Colon (tissue), 2 donors: ENCODE measurements at regions not wholly inside any gene's neighbourhood (a gene's known extent, or its start where the extent isn't known, plus 50 kb on each side); places are given as distances from the start of the nearest gene placed in this dataset.
"Not testable (repeated sequence)": the region's sequence is repeated elsewhere in the genome, so short reads cannot be mapped to it uniquely, and the experiment has no call there.

Experiments used
- FAIRE-seq: peaks from 2 replicates; lab custom pipeline; 2012; peaks lifted over from hg19 to GRCh38; lab: Jason Lieb, UNC
- donor health status: control.
- donor health status: control.

DNA sequence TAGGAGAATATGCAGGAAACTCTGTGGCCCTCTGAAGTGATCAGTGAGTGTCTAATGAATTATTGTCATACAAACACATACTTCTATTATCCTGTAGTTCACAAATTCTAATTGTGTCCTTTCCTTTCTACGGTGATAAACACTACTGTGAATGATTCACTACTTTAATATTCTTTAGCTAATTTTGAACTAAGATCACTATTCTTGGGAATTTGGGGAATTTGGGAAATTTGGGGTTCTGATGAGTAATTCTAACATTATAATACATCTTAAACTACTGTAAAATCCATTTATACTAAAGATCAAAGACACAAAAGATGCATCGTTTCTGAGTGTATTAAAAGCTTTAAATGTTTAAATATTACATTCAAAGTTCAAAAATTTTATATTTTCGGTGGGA is 1287.2 kb upstream of the CITED2 start:
- no peak for FAIRE-seq

DNA sequence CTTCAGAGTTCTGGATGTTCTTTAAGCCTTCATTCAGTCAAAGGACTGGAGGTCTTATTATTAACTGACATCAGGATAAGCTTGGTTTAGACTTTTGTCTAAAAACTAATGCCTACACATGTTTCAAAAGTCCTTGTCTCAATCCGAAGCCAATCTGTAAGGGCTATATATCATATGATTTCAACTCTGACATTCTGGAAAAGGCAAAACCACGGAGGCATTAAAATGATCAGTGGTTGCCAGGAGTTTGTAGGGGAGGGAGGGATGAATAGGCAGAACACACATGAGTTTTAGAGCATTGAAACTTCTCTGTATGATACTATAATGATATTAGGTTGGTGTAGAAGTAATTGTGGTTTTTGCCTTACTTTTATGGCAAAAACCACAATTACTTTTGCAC is 1285.8 kb upstream of the CITED2 start:
- no peak for FAIRE-seq

DNA sequence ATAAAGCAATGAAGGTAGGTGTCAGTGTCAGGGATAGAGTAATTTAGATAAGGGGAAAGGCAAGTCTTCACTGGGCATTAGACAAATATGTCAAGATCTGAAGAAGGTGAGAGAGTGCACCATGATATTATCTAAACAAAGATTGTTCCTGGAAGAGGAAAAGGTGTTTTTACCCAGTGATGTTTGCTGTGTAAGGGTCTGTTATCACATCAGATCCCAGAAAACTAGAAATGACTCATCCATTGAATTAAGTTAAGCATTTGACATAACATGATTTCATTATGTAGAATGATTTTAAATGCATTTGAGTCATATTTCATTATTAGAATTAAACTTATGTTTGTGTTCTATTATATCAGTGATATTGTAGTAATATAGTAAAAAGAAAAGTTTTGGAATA is 1279.5 kb upstream of the CITED2 start:
- no peak for FAIRE-seq

DNA sequence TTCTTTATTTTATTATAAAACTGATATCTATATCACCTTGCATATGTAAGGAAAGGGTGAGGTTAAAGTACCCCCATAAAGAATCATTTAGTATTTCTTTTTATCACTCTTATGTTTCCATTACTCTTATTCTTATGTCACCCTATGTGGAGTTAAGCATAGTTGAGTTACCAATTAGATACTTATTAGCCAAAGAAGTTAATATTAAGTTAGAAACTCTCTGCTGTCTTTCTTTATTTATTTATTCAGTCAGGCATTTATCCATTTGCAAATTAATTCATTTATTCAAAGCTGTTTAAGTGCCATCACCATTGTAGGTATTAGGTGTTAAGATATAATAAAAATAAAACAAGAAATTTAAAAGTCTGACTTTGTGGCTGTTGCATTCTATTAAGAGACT is 1279.1 kb upstream of the CITED2 start:
- FAIRE-seq = no peak

DNA sequence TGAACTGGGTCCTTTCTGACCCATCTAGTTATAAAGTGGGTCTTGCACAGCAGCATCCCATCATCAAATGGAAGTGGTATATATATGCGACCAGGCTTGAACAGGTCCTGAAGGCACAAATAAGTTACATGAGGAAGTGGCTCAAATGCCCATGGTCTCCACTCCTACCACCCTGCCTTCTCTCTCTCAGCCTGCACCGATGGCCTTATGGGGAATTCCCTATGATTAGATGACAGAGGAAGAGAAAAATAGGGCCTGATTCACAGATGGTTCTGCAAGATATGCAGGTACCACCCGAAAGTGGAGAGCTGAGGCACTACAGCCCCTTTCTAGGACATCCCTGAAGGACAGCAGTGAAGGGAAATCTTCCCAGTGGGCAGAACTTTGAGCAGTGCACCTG is 1275.1 kb upstream of the CITED2 start:
- not testable (repeated sequence) for FAIRE-seq

DNA sequence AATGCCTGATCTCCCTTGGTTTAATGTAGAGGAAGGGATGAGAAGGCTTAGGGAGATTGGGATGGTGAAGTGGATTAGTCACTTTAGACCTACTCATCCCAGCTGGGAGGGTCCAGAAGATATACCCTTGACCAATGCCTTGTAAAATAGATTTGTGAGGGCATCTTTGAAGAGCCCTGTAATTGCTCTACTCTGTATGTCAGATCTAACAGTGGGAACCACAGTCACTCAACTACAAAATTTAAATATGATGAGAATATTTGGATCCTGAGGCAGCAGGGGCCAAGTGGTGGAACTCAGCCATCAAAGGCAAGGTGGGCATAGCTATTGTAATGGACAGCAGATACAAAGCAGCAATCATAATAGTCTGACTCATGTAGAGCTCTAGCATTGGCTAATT is 1272.9 kb upstream of the CITED2 start:
- FAIRE-seq = not testable (repeated sequence)

DNA sequence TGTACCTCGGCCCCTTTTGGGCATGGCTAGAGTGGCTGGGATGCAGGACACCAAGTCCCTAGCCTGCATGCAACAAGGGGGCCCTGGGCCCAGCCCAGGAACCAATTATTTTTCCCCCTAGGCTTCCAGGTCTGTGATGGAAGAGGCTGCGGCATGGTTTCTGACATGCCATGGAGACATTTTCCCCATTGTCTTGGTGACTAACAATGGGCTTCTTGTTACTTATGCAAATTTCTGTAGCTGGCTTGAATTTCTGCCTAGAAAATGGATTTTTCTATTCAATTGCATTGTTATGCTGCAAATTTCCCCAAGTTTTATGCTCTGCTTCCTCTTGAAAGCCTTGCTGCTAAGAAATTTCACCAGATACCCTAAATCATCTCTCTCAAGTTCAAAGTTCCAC is 1269.6 kb upstream of the CITED2 start:
- no peak for FAIRE-seq

DNA sequence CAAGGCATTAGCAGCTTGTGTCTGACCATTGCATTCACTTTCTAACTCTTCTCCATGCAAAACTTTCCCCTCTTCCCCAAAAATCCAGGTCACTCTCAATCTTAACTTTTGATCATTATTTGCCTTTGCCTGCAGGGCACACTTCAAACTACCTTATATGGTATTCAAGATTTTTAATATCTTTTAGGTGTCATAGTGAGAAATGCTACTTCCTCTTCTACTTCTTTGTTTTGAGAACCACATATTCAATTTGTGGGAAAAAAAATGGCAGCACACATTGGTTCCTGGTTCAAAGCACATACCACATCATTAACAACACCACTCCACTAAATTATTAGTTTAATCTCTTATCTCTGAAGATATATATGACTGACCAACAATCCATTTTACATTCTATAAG is 1267.0 kb upstream of the CITED2 start:
- no peak for FAIRE-seq

DNA sequence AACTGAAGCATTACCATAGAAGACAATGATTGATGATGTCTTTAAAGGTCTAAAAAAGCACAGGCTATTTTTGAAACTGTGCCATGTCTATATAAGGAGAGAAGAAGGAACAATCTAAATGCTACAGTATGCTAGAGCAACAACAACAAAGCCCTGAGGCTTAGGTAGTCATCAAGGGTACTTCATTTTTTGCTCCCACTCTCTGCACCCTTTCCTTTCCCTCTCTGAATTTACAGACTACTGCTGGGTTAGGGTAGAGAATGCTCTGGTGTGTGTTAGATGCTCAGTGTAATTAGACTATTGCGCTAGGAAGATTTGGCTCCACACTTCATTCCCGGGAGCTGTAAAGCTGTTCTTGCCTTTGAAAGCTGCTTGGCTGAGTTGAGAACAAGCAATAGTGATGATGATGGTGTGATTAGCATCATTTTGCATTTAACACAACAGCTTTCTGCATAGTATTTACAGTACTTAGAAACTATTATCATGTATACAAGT is 1262.5 kb upstream of the CITED2 start:
- no peak for FAIRE-seq

DNA sequence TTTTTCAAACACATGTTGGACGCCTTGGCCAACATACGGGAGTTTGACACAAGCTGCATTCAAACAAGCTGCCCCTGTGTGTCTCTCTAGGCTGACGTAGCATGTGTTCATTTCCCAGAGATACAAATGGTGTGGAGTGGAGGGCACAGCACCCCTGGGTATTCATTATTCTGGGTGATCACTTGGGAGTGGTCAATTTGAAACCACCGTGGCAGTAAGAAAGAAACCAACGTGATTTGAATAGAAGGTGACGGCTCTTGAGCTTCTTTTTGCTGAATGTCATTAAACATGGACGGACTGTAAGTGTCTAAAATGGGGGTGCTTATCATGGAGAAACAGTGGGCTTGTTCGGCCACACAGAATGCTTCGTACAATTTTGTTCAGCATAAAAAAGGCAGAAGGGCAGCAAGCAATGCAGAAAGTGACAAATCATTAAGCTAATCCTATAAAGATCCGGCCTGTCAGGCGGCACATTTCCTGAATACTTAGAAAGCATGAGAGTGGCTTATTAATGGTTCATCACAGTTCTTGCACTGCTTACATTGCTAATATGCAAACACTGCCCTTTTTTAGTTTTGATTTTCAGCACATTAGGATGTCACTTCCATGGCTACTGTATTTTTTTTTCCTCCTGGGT is 1261.9 kb upstream of the CITED2 start:
- FAIRE-seq = no peak

DNA sequence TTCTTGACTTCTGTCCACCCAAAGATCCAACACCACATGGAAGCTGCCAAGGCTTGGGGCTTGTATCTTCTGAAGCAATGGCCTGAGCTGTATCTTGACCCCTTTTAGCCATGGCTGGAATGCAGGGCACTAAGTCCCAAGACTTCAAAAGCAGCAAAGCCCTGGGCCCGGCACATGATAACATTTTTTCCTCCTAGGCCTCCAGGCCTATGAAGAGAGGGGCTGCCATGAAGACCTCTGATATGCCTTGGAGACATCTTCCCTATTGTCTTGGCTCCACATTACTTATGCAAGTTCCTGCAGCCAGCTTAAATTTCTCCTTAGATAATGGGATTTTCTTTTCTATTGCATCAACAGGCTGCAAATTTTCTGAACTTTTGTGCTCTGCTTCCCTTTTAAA is 1252.6 kb upstream of the CITED2 start:
- no peak for FAIRE-seq

DNA sequence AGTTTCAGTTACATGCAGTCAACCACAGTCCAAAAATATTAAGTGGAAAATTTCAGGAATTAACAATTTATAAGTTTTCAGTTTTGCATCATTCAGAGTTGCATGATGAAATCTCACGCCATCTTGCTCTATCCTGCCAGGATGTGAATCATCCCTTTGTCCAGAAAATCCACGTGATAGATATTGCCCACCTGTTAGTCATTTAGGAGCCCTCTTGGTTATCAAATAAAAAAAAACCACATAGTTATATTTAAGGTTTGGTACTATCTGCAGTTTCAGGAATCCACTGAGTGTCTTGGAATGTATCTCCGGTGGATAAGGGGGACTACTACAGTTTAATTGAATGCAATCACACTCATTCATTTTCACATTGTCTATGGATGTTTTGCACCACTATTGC is 1249.0 kb upstream of the CITED2 start:
- no peak for FAIRE-seq

DNA sequence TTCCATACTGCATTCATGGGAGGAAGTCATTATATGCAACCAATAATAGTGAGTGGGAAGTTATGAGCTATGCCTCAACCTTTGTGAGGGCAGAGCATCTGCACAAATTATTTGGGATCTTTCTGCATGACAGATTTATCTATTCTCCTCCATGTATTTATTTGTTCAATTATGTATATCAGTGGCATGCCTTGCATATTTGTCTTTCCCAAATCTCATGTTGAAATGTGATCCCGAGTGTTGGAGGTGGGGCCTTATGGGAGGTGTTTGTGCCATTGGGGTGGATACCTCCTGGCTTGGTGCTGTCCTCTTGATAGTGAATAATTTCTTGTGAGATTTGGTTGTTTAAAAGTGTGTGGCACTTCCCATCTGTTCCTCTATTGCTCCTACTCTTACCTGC is 1246.0 kb upstream of the CITED2 start:
- FAIRE-seq = no peak

DNA sequence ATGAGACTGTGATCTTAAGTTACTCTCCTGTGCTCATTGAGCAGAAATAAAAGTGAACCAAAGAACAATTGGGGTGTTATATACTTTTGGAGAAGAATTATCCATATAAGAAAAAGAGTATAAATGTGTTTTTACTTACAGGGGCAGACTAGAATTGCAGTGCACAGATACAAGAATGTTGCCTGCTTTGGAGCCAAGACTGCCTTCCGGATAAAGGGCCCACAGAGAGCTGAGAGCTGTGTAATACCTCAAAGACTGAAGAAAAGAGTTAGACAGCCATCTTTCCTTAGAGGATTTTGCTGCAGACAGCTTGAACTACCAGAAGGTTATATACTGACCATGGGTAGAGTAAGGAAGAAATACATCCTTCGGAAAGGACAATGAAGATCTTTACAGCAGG is 1235.5 kb upstream of the CITED2 start:
- no peak for FAIRE-seq

DNA sequence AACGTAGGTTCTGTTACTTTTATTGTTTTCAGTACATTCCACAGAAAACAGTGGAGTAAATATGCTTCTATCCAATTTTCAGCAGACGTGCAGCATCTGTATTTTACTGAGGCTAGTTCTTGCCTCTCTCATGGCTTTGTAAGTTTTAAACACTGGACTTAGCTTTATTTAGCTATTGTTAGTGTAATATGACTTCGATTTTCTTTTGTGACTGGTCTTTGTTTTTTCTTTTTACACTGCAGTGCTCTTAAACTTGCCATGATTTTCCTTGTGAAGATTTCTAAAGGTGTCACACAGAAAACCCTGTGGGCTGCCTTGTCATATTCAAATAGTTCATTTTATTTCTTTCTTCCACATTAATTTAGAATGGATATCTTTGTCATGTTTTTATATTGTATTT is 1234.9 kb upstream of the CITED2 start:
- no peak for FAIRE-seq

DNA sequence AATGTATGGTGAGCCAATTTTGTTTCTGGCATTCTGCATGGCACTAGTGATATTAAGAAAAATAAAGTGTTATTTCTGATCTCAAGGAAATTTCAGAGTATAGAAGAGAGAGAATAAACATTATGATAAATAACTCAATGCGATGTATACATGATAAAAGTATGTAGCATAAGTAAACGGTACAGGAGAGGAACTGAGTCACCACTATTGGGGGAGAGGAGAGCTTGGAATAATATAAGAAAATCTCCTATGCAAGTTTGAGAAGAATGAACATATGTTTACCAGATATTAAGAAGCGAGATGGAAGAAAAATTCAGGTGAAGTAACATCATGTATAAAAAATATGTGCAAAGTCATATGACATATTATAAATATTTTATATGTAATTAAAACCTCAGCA is 1230.3 kb upstream of the CITED2 start:
- FAIRE-seq = no peak

DNA sequence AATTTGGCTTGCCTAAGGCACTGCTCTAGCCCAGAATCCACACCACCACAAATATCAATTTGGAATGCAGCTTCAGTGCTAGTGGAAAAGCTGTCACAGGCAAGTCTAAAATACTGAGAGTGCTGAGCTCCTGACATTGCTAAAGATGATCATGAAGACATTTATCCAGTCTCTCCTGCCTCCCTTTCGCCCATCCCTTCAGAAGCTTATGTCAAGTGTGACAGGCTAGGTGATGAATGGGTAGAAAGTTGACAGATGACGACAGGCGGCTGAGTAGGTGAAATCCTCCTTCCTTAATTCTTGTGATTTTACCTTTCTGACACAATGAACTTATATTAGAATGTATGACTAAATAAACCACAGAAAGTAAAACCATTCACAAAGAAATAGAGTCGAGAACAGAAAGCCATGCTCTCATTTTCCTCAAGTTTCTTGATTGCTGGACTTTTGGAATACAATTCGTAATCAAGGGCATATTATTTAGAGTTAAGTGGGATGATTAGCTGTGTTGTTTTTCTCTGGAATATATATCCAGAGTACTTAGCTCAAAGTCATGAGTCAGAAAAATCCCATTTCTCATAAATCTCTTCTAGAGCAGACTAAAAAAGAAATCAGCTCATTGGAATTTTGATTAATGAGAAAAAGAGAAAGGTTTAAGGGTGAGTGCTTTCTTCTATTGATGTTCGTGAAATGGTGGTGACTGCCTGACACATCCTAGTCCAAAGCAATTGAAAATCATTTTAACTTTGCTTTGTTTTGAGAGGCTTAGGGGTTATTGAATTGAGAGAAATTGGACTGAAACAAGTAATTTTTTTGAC is 1228.2 kb upstream of the CITED2 start:
- FAIRE-seq = no peak

DNA sequence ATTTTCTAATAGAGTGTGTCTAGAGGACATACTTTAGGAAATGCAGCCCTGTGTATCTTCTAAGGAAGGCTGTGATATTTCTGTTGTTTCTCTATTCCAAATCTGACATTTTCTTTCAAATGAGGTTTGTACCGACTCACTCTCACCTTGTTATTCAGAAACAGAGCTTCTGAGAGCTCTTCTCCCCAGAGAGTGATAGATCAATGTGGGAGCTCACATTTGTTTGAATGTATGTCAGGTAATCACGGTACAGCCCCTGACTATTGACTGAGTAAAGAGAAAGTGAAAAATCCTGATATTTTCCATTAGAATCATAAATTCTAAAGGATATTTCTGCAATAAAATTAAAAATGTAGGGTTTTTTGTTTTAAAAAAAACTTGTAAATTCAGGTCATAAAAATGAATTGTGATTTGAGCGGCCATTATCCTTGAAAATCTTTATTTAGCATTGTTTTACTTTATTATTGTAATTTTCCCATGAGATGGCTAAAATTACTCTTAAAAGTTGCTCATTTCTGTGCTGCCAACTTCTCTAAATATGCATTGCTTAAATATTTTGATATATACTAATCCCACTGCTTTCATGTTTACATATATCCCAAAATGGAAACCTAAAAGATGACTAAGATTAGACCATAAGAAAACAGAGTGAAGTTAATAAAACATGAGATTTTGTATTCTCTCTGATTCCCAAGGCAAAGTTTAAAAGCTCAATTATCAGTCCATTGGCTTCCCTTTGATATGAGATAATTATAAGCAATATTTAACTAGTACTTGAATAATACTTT is 1226.8 kb upstream of the CITED2 start:
- FAIRE-seq = no peak

DNA sequence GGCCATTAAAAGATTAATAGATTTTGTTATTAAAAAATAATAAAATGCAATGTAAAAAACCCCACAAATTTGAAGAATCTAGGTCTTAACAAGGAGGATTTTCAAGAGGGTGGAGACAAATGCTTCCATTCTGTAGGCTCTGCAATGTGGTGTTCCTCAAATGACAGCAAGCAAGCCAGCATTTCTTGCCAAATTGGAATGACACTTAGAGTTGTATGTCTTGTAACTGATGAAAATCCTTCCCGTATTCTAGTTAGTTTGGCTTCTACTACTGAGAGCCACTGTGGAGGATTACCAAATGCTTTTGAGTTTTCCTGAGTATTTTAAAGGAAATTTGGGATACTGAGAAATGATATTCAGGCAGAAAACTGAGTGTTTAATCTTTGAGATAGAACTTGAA is 1225.5 kb upstream of the CITED2 start:
- FAIRE-seq = no peak

DNA sequence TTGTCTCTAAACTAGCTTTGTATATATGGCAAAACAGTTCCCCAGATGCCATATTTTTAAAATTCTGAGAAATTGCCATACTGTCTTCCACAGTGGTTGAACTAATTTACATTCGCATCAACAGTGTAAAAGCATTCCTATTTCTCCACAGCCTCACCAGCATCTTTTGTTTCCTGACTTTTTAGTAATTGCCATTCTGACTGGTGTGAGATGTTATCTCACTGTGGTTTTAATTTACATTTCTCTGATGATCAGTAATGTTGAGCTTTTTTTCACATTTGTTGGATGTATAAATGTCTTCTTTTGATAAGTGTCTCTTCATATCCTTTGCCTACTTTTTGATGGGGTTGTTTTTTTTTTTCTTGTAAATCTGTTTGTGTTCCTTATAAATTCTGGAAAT is 1222.7 kb upstream of the CITED2 start:
- no peak for FAIRE-seq

DNA sequence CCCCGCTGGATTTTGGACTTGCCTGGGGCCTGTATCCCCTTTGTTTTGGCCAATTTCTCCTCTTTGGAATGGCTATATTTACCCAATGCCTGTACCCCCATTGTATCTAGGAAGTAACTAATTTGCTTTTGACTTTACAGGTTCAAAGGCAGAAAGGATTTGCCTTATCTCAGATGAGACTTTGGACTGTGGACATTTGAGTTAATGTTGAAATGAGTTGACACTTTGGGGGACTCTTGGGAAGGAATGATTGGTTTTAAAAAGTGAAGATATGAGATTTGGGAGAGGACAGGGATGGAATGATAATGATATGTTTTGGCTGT is 1220.3 kb upstream of the CITED2 start:
- FAIRE-seq = no peak

DNA sequence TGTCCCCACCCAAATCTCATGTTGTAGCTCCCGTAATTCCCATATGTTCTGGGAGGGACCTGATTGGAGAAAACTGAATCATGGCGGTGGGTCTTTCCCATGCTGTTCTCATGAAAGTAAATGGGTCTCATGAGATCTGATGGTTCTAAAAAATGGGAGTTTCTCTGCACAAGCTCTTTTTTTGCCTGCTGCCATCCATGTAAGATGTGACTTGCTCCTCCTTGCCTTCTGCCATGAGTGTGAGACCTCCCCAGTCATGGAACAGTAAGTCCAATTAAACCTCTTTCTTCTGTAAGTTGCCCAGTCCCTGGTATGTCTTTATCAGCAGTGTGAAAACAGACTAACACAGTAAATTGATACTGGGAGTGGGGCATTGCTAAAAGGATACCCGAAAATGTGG is 1218.4 kb upstream of the CITED2 start:
- no peak for FAIRE-seq

DNA sequence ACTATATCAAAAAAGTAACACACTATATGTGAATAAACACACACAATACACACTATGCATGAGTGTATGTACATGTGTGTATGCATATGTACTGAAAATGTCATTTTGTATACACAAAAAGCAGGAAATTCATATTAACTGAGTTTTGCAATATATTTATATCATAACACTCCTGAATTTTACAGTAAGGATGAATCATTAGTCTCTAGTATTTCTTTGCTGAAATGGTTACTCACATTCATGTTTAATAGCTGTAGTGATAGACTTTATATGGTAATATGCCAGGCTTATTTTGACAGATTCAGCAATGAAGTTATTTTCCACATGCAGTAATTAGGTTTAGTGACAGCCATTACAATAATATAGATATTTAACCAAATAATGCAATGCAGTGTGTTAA is 1216.2 kb upstream of the CITED2 start:
- FAIRE-seq = no peak
